ENCODE measurements at regions not wholly inside any gene's neighbourhood (a gene's known extent, or its start where the extent isn't known, plus 50 kb on each side); places are given as distances from the start of the nearest gene placed in this dataset.
A peak's percentile ranks its signal among the peaks of the same experiment; 100 is the strongest.

DNA sequence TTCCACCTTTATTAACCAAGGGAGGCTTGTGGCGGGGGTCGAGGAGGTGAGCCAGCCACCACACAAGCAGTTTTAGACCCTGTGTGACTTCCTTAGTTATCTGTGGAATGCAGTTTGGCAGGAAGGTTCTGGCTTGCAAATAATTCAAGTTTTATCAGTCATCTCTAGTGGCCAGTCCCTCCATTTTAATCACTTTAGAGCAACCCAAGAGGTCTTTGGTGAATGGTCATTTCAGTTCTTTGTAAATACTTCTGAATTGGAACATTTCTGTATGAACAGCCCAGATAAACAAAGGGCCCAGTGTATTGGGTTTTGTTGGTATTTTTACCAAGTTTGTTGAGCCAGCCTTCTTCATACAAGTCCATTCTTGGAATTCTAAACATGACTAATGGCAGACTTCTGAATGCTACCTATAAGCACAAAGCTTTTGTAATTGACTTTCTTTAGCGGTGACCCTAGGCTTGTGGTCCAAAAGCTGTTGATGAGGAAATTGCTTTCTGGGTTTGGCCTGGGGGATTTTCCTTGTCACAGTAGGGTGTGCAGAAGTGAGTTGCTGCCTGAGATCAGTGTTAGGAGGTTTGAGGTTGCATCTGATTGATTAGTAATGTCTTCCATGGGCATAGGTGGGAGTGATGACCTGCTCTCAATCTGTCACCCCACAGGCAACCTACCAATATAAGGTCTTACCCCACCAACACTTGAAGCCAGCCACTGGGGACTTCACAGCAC is 193.3 kb upstream of the TOPAZ1 start:
- Histone ChIP-seq H3K4me1 (ENCODE audit: control insufficient read depth, extremely low read depth, insufficient read depth, low read length) (no peaks in the 10 kb centered on the region), H3K27ac (ENCODE audit: insufficient read depth, low read length) (no peak overlapping the region), H3K36me3 (ENCODE audit: control insufficient read depth, insufficient read depth, low read length) (no peaks in the 10 kb centered on the region), H3K79me2 (ENCODE audit: control insufficient read depth, insufficient read depth, low read length) (no peaks in the 10 kb centered on the region), H2AFZ (ENCODE audit: low read length) (no peak overlapping the region), H3K9me3 (ENCODE audit: control insufficient read depth, insufficient read depth, low read depth, low read length) (no peaks in the 10 kb centered on the region), H3K4me2 (ENCODE audit: extremely low read depth, insufficient read depth, low read length) (no peak overlapping the region), H3K9ac (ENCODE audit: insufficient read depth, low read length) (no peak overlapping the region), H4K20me1 (ENCODE audit: control insufficient read depth, extremely low read depth, insufficient read depth, low read length) (no peaks in the 10 kb centered on the region), H3K27me3 (ENCODE audit: control insufficient read depth, insufficient read depth, low read length) (no peaks in the 10 kb centered on the region), H3K4me3 (replicated peaks in 1 of 4; ENCODE audit: control extremely low read depth in 1 of 4, insufficient read depth in 1 of 4, low read depth in 3 of 4, low read length in 4 of 4) (no peak overlapping the region)
- peak in 1 of 2 donors; percentile 69 for DNase-seq (ENCODE audit: low read depth in 2 of 2)
- TF ChIP-seq, protein P1, sequence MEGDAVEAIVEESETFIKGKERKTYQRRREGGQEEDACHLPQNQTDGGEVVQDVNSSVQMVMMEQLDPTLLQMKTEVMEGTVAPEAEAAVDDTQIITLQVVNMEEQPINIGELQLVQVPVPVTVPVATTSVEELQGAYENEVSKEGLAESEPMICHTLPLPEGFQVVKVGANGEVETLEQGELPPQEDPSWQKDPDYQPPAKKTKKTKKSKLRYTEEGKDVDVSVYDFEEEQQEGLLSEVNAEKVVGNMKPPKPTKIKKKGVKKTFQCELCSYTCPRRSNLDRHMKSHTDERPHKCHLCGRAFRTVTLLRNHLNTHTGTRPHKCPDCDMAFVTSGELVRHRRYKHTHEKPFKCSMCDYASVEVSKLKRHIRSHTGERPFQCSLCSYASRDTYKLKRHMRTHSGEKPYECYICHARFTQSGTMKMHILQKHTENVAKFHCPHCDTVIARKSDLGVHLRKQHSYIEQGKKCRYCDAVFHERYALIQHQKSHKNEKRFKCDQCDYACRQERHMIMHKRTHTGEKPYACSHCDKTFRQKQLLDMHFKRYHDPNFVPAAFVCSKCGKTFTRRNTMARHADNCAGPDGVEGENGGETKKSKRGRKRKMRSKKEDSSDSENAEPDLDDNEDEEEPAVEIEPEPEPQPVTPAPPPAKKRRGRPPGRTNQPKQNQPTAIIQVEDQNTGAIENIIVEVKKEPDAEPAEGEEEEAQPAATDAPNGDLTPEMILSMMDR (conservative IDR thresholded peaks at IDR 0.05 in 1 of 2, IDR thresholded peaks at IDR 0.05 in 1 of 2; ENCODE audit: low read depth in 1 of 2, low read length in 2 of 2), result no peak
- no peak for TF ChIP-seq EZH2 (IDR thresholded peaks at IDR 0.05; ENCODE audit: low read length, missing control alignments)

- H3K79me2 ChIP-seq (ENCODE audit: control insufficient read depth, insufficient read depth, low read length), result no peaks in the 10 kb centered on the region
- no peaks in the 10 kb centered on the region for H4K20me1 ChIP-seq (ENCODE audit: control insufficient read depth, extremely low read depth, insufficient read depth, low read length)
- no peaks in the 10 kb centered on the region for H3K9me3 ChIP-seq (ENCODE audit: control insufficient read depth, insufficient read depth, low read depth, low read length)
- no peak for TF ChIP-seq EZH2 (IDR thresholded peaks at IDR 0.05; ENCODE audit: low read length, missing control alignments)
- no peak overlapping the region for H3K4me2 ChIP-seq (ENCODE audit: extremely low read depth, insufficient read depth, low read length)
- no peak overlapping the region for H2AFZ ChIP-seq (ENCODE audit: low read length)
- H3K36me3 ChIP-seq (ENCODE audit: control insufficient read depth, insufficient read depth, low read length), result no peaks in the 10 kb centered on the region
- no peak overlapping the region for H3K4me3 ChIP-seq (replicated peaks in 1 of 4; ENCODE audit: control extremely low read depth in 1 of 4, insufficient read depth in 1 of 4, low read depth in 3 of 4, low read length in 4 of 4)
- no peaks in the 10 kb centered on the region for H3K27me3 ChIP-seq (ENCODE audit: control insufficient read depth, insufficient read depth, low read length)
- no peak overlapping the region for H3K27ac ChIP-seq (ENCODE audit: insufficient read depth, low read length)
- no peak overlapping the region for H3K9ac ChIP-seq (ENCODE audit: insufficient read depth, low read length)
- no peaks in the 10 kb centered on the region for H3K4me1 ChIP-seq (ENCODE audit: control insufficient read depth, extremely low read depth, insufficient read depth, low read length)
- no peak for DNase-seq (ENCODE audit: low read depth in 2 of 2)
Measured at GRCh38 chr3:44048949-44049348, 192.7 kb upstream of the TOPAZ1 start.

GRCh38 chr3:44050101-44050500 is 191.6 kb upstream of the TOPAZ1 start:
- H3K9ac ChIP-seq (ENCODE audit: insufficient read depth, low read length), result no peak overlapping the region
- H3K4me3 ChIP-seq (replicated peaks in 1 of 4; ENCODE audit: control extremely low read depth in 1 of 4, insufficient read depth in 1 of 4, low read depth in 3 of 4, low read length in 4 of 4), result no peak overlapping the region
- no peak overlapping the region for H3K27ac ChIP-seq (ENCODE audit: insufficient read depth, low read length)
- no peak for TF ChIP-seq EZH2 (IDR thresholded peaks at IDR 0.05; ENCODE audit: low read length, missing control alignments)
- TF ChIP-seq, protein P1 (conservative IDR thresholded peaks at IDR 0.05 in 1 of 2, IDR thresholded peaks at IDR 0.05 in 1 of 2; ENCODE audit: low read depth in 1 of 2, low read length in 2 of 2), result no peak
- H3K4me2 ChIP-seq (ENCODE audit: extremely low read depth, insufficient read depth, low read length), result no peak overlapping the region
- H3K9me3 ChIP-seq (ENCODE audit: control insufficient read depth, insufficient read depth, low read depth, low read length), result no peaks in the 10 kb centered on the region
- no peaks in the 10 kb centered on the region for H4K20me1 ChIP-seq (ENCODE audit: control insufficient read depth, extremely low read depth, insufficient read depth, low read length)
- DNase-seq (ENCODE audit: low read depth in 2 of 2), result no peak
- H3K27me3 ChIP-seq (ENCODE audit: control insufficient read depth, insufficient read depth, low read length), result no peaks in the 10 kb centered on the region
- H3K79me2 ChIP-seq (ENCODE audit: control insufficient read depth, insufficient read depth, low read length), result no peaks in the 10 kb centered on the region
- no peaks in the 10 kb centered on the region for H3K4me1 ChIP-seq (ENCODE audit: control insufficient read depth, extremely low read depth, insufficient read depth, low read length)
- no peaks in the 10 kb centered on the region for H3K36me3 ChIP-seq (ENCODE audit: control insufficient read depth, insufficient read depth, low read length)
- no peak overlapping the region for H2AFZ ChIP-seq (ENCODE audit: low read length)

Measured in fibroblast of lung (primary cell).